ENCODE measurements at regions not wholly inside any gene's neighbourhood (a gene's known extent, or its start where the extent isn't known, plus 50 kb on each side); places are given as distances from the start of the nearest gene placed in this dataset.
"Not testable (repeated sequence)": the region's sequence is repeated elsewhere in the genome, so short reads cannot be mapped to it uniquely, and the experiment has no call there.

DNA sequence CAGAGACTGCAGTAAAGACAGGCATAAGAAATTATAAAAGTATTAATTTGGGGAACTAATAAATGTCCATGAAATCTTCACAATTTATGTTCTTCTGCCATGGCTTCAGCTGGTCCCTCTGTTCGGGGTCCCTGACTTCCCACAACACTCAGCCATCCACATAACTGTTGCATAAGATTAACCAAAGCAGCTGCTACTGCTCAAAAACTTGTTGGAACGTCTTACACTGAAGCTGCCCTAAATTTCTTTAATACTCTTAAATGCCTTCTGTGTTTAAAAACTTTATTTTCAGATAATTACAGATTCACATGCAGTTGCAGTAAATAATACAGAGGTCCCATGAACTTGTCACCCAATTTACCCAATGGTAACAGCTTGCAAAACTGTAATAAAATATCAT, 193.1 kb upstream of the DTNA start:
- not testable (repeated sequence) for TF ChIP-seq EZH2phosphoT487 (IDR thresholded peaks at IDR 0.05; ENCODE audit: insufficient read depth, low read depth); EZH2 (IDR thresholded peaks at IDR 0.05; ENCODE audit: insufficient read depth, poor library complexity, severe bottlenecking)
